HL-60 (cell line): ENCODE measurements at regions not wholly inside any gene's neighbourhood (a gene's known extent, or its start where the extent isn't known, plus 50 kb on each side); places are given as distances from the start of the nearest gene placed in this dataset.

Source experiments
- DNase-seq, 2 experiments: peaks; one replicate each; pipeline ENCODE4 v3.0.0-alpha.2; 2010 to 2020; ENCODE audit warnings: low read depth in 1 of 2, low spot score in 1 of 2
- H3K27ac ChIP-seq: fragments of 250-450 bp; sonication (Bioruptor Pico); replicated peaks from 2 replicates; pipeline ENCODE4 v1.5.1; 2020; ENCODE audit warnings: mild to moderate bottlenecking, moderate library complexity
- H3K27me3 ChIP-seq: fragments of 250-450 bp; sonication (Bioruptor Pico); 2 replicates; pipeline ENCODE4 v1.5.1; 2021; ENCODE audit warnings: mild to moderate bottlenecking, moderate library complexity; ENCODE audit not compliant: insufficient read depth, poor library complexity, severe bottlenecking
- H3K4me3 ChIP-seq: replicated peaks from 2 replicates; pipeline ENCODE4 v1.5.1; 2011; ENCODE audit warnings: mild to moderate bottlenecking, control low read depth, low read length; ENCODE audit not compliant: insufficient read depth
- GABPA ChIP-seq: IDR thresholded peaks from 2 replicates; pipeline ENCODE4 v1.6.1; 2012; ENCODE audit warnings: low read depth
- POLR2AphosphoS5 ChIP-seq: IDR thresholded peaks from 2 replicates; pipeline ENCODE4 v1.6.1; 2012; ENCODE audit warnings: low read depth
- REST ChIP-seq: IDR thresholded peaks from 2 replicates; pipeline ENCODE4 v1.6.1; 2012; ENCODE audit warnings: low read depth; ENCODE audit not compliant: insufficient replicate concordance
- SPI1 ChIP-seq: IDR thresholded peaks from 2 replicates; pipeline ENCODE4 v1.6.1; 2012; ENCODE audit warnings: low read depth, mild to moderate bottlenecking, borderline replicate concordance
- TF ChIP-seq, protein P1 (sequence below): IDR thresholded peaks from one replicate; pipeline ENCODE4 v1.5.1; 2011; ENCODE audit warnings: low read length, control low read depth, inconsistent platforms; ENCODE audit not compliant: insufficient read depth

- TF ChIP-seq, protein P1, sequence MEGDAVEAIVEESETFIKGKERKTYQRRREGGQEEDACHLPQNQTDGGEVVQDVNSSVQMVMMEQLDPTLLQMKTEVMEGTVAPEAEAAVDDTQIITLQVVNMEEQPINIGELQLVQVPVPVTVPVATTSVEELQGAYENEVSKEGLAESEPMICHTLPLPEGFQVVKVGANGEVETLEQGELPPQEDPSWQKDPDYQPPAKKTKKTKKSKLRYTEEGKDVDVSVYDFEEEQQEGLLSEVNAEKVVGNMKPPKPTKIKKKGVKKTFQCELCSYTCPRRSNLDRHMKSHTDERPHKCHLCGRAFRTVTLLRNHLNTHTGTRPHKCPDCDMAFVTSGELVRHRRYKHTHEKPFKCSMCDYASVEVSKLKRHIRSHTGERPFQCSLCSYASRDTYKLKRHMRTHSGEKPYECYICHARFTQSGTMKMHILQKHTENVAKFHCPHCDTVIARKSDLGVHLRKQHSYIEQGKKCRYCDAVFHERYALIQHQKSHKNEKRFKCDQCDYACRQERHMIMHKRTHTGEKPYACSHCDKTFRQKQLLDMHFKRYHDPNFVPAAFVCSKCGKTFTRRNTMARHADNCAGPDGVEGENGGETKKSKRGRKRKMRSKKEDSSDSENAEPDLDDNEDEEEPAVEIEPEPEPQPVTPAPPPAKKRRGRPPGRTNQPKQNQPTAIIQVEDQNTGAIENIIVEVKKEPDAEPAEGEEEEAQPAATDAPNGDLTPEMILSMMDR = no peak
- Histone ChIP-seq H3K27ac (no peak overlapping the region), H3K27me3 (no peaks in the 10 kb centered on the region), H3K4me3 (no peak overlapping the region)
- no peak for DNase-seq
Observed at GRCh38 chr14:32006263-32007110, 70.6 kb upstream of the ARHGAP5 start.

DNA sequence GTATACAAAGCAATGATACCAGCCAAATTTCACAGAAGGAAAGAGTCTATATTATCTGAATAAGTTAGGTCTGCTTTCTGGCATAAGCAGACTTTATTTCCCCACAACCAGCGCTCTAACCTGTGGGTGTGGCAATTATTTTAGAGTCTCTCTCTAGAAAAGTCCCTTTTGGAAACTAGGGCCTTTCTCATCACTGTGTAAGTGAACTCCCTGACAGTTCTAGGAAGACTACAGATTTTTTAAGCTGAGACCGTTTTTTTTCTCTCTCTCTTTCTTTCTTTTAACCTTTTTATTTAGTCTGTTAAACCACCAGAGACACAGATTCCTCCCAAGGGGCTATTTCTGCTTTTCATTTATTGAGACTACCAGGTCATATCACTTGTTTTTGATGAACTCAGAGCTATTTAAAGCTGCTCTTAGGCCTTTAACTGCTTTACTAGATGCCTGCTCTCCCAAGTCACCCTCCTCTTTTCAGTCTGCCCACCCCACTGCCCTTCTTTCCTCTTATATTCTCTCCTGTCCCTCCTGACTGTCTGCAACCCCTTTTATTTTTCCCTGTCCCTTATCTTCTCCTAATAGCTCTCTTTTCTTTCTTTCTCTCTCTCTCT lies 69.2 kb upstream of the ARHGAP5 start:
- DNase-seq = no peak
- TF ChIP-seq GABPA (no peak), REST (no peak), POLR2AphosphoS5 (no peak), SPI1 (no peak)
- TF ChIP-seq, protein P1 = no peak
- no peak overlapping the region for H3K27ac ChIP-seq
- no peak overlapping the region for H3K4me3 ChIP-seq
- no peaks in the 10 kb centered on the region for H3K27me3 ChIP-seq

DNA sequence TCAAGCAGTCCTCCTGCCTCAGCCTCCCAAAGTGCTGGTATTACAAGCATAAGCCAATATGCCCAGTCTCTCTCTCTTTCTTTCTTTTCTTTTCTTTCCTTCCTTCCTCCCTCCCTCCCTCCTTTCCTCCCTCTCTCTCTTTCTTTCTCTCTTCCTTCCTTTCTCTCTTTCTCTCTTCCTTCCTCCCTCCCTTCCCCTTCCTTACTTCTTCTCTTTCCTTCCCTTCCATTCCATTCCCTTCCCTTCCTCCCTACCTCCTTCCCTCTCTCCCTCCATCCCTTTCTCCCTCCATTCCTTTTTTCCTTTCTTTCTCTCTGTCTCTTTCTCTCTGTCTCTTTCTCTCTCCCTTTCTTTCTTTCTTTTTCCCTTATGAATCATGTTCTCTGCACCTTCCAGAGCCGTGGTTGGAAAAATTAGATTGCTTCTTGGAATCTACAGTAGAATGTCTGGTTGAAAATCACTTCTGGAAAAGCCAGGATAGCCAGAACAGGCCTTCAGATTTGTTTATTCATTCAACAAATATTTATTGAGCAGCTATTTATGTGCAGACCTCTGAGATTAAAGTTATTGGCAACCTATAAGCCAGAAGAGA lies 68.4 kb upstream of the ARHGAP5 start:
- H3K4me3 ChIP-seq = no peak overlapping the region
- DNase-seq = no peak
- TF ChIP-seq REST (no peak), SPI1 (no peak), GABPA (no peak), POLR2AphosphoS5 (no peak)
- TF ChIP-seq, protein P1 = no peak

More for the DNA sequence above, 68.4 kb upstream of the ARHGAP5 start:
- no peak overlapping the region for H3K27ac ChIP-seq
- no peaks in the 10 kb centered on the region for H3K27me3 ChIP-seq
